Tibial nerve (tissue), 4 donors: ENCODE measurements at regions not wholly inside any gene's neighbourhood (a gene's known extent, or its start where the extent isn't known, plus 50 kb on each side); places are given as distances from the start of the nearest gene placed in this dataset.

Source experiments
- DNase-seq, 2 donors: peaks; one replicate each; pipeline ENCODE4 v3.0.0-alpha.2; 2019; ENCODE audit warnings: low spot score in 2 of 2
- H3K27ac ChIP-seq, 4 donors: fragments of 200-600 bp; sonication (generic) in 3 of 4; one replicate each; pipeline ENCODE4 v1.5.1; 2017 to 2019; ENCODE audit warnings: mild to moderate bottlenecking in 1 of 4
- H3K27me3 ChIP-seq, 2 donors: fragments of 200-600 bp; sonication (generic) in 1 of 2; one replicate each; pipeline versions ENCODE4 v1.5.1 to v1.6.0; 2017 to 2019
- H3K36me3 ChIP-seq, 3 donors: fragments of 200-600 bp; sonication (generic); one replicate each; pipeline ENCODE4 v1.5.1; 2018 to 2019
- H3K4me1 ChIP-seq, 4 donors: fragments of 200-600 bp; sonication (generic) in 3 of 4; one replicate each; pipeline ENCODE4 v1.5.1; 2017 to 2019
- H3K4me3 ChIP-seq, 4 donors: fragments of 200-600 bp; sonication (generic) in 3 of 4; one replicate each; pipeline ENCODE4 v1.5.1; 2017 to 2019; ENCODE audit warnings: mild to moderate bottlenecking in 1 of 4, moderate library complexity in 1 of 4
- H3K9me3 ChIP-seq, 4 donors: fragments of 200-600 bp; sonication (generic) in 3 of 4; one replicate each; pipeline ENCODE4 v1.5.1; 2017 to 2019
- CTCF ChIP-seq, 5 experiments: fragments of 200-600 bp in 3 of 5; fragments of 450-650 bp in 2 of 5; sonication (generic) in 3 of 5; IDR thresholded peaks; one replicate each; pipeline ENCODE4 v1.5.1; 2016 to 2019; ENCODE audit warnings: antibody characterized with exemption in 5 of 5, mild to moderate bottlenecking in 3 of 5, moderate library complexity in 2 of 5
- EP300 ChIP-seq, 2 donors: sonication (generic); formaldehyde crosslinking; IDR thresholded peaks; one replicate each; pipeline ENCODE4 v1.6.1; 2017; ENCODE audit warnings: antibody characterized with exemption in 2 of 2, mild to moderate bottlenecking in 1 of 2
- POLR2A ChIP-seq, 2 donors: fragments of 450-650 bp; IDR thresholded peaks; one replicate each; pipeline ENCODE4 v1.6.1; 2017; ENCODE audit warnings: antibody characterized with exemption in 2 of 2, mild to moderate bottlenecking in 2 of 2, moderate library complexity in 2 of 2
- WGBS, 2 donors: methylation state at CpG; one replicate each; pipeline ENCODE4 v1.1.5; 2018; 5-methylcytosine and 5-hydroxymethylcytosine counted together

- WGBS, 2 donors = 94 to 100% methylated on average over 1 of the region's 1 CpG
- H3K36me3 ChIP-seq = no peaks in the 10 kb centered on the region
Measured at GRCh38 chr21:15259824-15260223, 195.0 kb upstream of the NRIP1 start.

GRCh38 chr21:15260604-15261003 is 195.8 kb upstream of the NRIP1 start:
- WGBS, 2 donors = 95 to 96% methylated on average over 4 of the region's 4 CpGs

More at GRCh38 chr21:15259824-15260223, 195.0 kb upstream of the NRIP1 start:
- no peak overlapping the region for H3K4me3 ChIP-seq
- H3K27me3 ChIP-seq = no peaks in the 10 kb centered on the region
- H3K9me3 ChIP-seq = no peaks in the 10 kb centered on the region
- H3K27ac ChIP-seq = no peak overlapping the region
- TF ChIP-seq POLR2A (IDR thresholded peaks at IDR 0.05) (no peak), EP300 (IDR thresholded peaks at IDR 0.05) (no peak), CTCF (IDR thresholded peaks at IDR 0.05) (no peak)
- no peaks in the 10 kb centered on the region for H3K4me1 ChIP-seq
- no peak for DNase-seq

GRCh38 chr21:15264084-15264665 is 199.4 kb upstream of the NRIP1 start:
- Histone ChIP-seq H3K27me3 (no peaks in the 10 kb centered on the region), H3K9me3 (no peaks in the 10 kb centered on the region), H3K36me3 (no peaks in the 10 kb centered on the region), H3K27ac (no peak overlapping the region), H3K4me1 (no peaks in the 10 kb centered on the region), H3K4me3 (no peak overlapping the region)
- DNase-seq = no peak
- 15 to 34% methylated on average over 2 of the region's 2 CpGs for WGBS, 2 donors
- TF ChIP-seq CTCF (IDR thresholded peaks at IDR 0.05) (no peak), EP300 (IDR thresholded peaks at IDR 0.05) (no peak), POLR2A (IDR thresholded peaks at IDR 0.05) (no peak)

More at GRCh38 chr21:15260604-15261003, 195.8 kb upstream of the NRIP1 start:
- no peak for DNase-seq
- no peaks in the 10 kb centered on the region for H3K27me3 ChIP-seq
- no peaks in the 10 kb centered on the region for H3K9me3 ChIP-seq
- no peaks in the 10 kb centered on the region for H3K36me3 ChIP-seq
- TF ChIP-seq EP300 (IDR thresholded peaks at IDR 0.05) (no peak), POLR2A (IDR thresholded peaks at IDR 0.05) (no peak), CTCF (IDR thresholded peaks at IDR 0.05) (no peak)
- no peaks in the 10 kb centered on the region for H3K4me1 ChIP-seq
- no peak overlapping the region for H3K4me3 ChIP-seq
- H3K27ac ChIP-seq = no peak overlapping the region

GRCh38 chr21:15272171-15272570 is 207.4 kb upstream of the NRIP1 start:
- Histone ChIP-seq H3K27me3 (no peaks in the 10 kb centered on the region), H3K9me3 (no peaks in the 10 kb centered on the region), H3K27ac (no peak overlapping the region), H3K36me3 (no peaks in the 10 kb centered on the region), H3K4me1 (peaks cover 0 to 3% (median 0%) of the 10 kb centered on the region in 4 donors), H3K4me3 (no peak overlapping the region)
- TF ChIP-seq EP300 (IDR thresholded peaks at IDR 0.05) (no peak), CTCF (IDR thresholded peaks at IDR 0.05) (no peak), POLR2A (IDR thresholded peaks at IDR 0.05) (no peak)
- WGBS, 2 donors = 75 to 76% methylated on average over 4 of the region's 4 CpGs
- DNase-seq = no peak

GRCh38 chr21:15272591-15272990 is 207.8 kb upstream of the NRIP1 start:
- 31 to 48% methylated on average over 2 of the region's 2 CpGs for WGBS, 2 donors
- H3K9me3 ChIP-seq = no peaks in the 10 kb centered on the region
- no peak overlapping the region for H3K4me3 ChIP-seq
- TF ChIP-seq POLR2A (IDR thresholded peaks at IDR 0.05) (no peak), CTCF (IDR thresholded peaks at IDR 0.05) (no peak), EP300 (IDR thresholded peaks at IDR 0.05) (no peak)
- peaks cover 0 to 3% (median 0%) of the 10 kb centered on the region in 4 donors for H3K4me1 ChIP-seq
- no peaks in the 10 kb centered on the region for H3K27me3 ChIP-seq
- H3K36me3 ChIP-seq = no peaks in the 10 kb centered on the region
- no peak overlapping the region for H3K27ac ChIP-seq
- no peak for DNase-seq
